Stimulated activated naive B cell treated with anti-CD40 and anti-IgM and Interleukin-4, amounts not matched to agents 10 μg/mL and 1 μg/mL and 100 μg/mL, for 72 hours (primary cell): ENCODE measurements at regions not wholly inside any gene's neighbourhood (a gene's known extent, or its start where the extent isn't known, plus 50 kb on each side); places are given as distances from the start of the nearest gene placed in this dataset.
A peak's percentile ranks its signal among the peaks of the same experiment; 100 is the strongest.
"Not testable (repeated sequence)": the region's sequence is repeated elsewhere in the genome, so short reads cannot be mapped to it uniquely, and the experiment has no call there.

ENCODE experiments used
- ATAC-seq, 2 donors: fragments of 150-1000 bp; cut with Tn5 transposase; replicated peaks; 2 replicates each; pipeline ENCODE4 v1.10.0; 2021; ENCODE audit warnings: moderate library complexity in 1 of 2
- DNase-seq: peaks from one replicate; pipeline ENCODE4 v3.0.0; 2021
- H3K27ac Mint-ChIP-seq: one replicate; pipeline ENCODE4 v1.8.0; 2022; ENCODE audit warnings: mild to moderate bottlenecking, mixed read lengths
- H3K27me3 Mint-ChIP-seq, 2 donors: one replicate each; pipeline ENCODE4 v1.8.0; 2022; ENCODE audit warnings: mixed read lengths in 2 of 2
- H3K36me3 Mint-ChIP-seq, 2 donors: one replicate each; pipeline ENCODE4 v1.8.0; 2022; ENCODE audit warnings: mixed read lengths in 2 of 2, mild to moderate bottlenecking in 1 of 2
- H3K4me1 Mint-ChIP-seq, 2 donors: one replicate each; pipeline ENCODE4 v1.8.0; 2022; ENCODE audit warnings: mixed read lengths in 2 of 2, mild to moderate bottlenecking in 1 of 2
- H3K4me3 Mint-ChIP-seq, 2 donors: one replicate each; pipeline ENCODE4 v1.8.0; 2022; ENCODE audit warnings: mild to moderate bottlenecking in 2 of 2, mixed read lengths in 2 of 2, moderate library complexity in 1 of 2
- H3K9me3 Mint-ChIP-seq, 2 donors: one replicate each; pipeline ENCODE4 v1.8.0; 2022; ENCODE audit warnings: mixed read lengths in 2 of 2, mild to moderate bottlenecking in 1 of 2

GRCh38 chr17:5745111-5745813, 161.0 kb upstream of the NLRP1 start:
- ATAC-seq (no peak), DNase-seq (no peak)
- Mint-ChIP-seq H3K27ac (no peak overlapping the region), H3K9me3 (no peaks in the 10 kb centered on the region), H3K4me3 (no peak overlapping the region), H3K27me3 (peaks cover 15 to 32% of the 10 kb centered on the region in 2 donors), H3K36me3 (no peaks in the 10 kb centered on the region), H3K4me1 (no peaks in the 10 kb centered on the region)

- Mint-ChIP-seq H3K4me1 (no peaks in the 10 kb centered on the region), H3K4me3 (no peak overlapping the region), H3K27me3 (peaks cover 16 to 32% of the 10 kb centered on the region in 2 donors), H3K36me3 (no peaks in the 10 kb centered on the region), H3K9me3 (no peaks in the 10 kb centered on the region), H3K27ac (no peak overlapping the region)
- no peak for ATAC-seq
- DNase-seq: no peak
Observed at GRCh38 chr17:5747276-5747675, 163.0 kb upstream of the NLRP1 start.

- peaks cover 18 to 26% of the 10 kb centered on the region in 2 donors for H3K27me3 Mint-ChIP-seq
- no peaks in the 10 kb centered on the region for H3K36me3 Mint-ChIP-seq
- no peak overlapping the region for H3K27ac Mint-ChIP-seq
- H3K9me3 Mint-ChIP-seq: no peaks in the 10 kb centered on the region
- ATAC-seq (no peak), DNase-seq (no peak)
- no peaks in the 10 kb centered on the region for H3K4me1 Mint-ChIP-seq
- no peak overlapping the region for H3K4me3 Mint-ChIP-seq
Observed at GRCh38 chr17:5747964-5748363, 163.7 kb upstream of the NLRP1 start.

- H3K9me3 Mint-ChIP-seq: no peaks in the 10 kb centered on the region
- ATAC-seq: no peak
- H3K4me1 Mint-ChIP-seq: no peaks in the 10 kb centered on the region
Observed at GRCh38 chr17:5753421-5753820, 169.1 kb upstream of the NLRP1 start.

DNA sequence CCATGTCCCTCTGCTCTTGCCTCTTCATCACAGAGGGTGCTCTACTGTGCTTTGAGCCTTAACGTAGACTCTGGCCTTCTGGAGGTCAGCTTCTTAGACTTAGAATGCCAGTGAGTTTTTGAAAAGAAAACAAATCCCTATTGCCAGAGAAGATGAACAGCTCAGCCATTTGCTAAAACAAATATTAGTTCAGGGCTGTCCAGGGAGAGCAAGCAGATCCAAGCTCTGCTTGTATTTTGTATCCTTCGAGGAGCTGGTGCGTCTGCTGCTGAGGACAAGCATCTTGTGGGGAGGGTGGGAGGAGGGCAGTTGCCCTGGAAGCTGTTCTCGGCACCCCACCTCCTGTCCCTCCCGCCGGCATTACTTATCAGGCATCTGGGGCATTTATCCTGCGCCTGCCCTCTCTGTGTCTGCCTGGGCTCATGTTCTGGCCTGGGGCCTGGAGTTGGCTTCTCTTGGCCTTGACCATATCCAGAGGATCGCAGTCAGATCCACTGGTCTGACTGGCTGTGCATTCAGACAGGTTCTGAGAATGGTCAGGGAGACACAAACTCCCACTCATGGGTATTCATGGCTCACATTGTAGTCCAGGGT, 173.1 kb upstream of the NLRP1 start:
- H3K4me1 Mint-ChIP-seq: no peaks in the 10 kb centered on the region
- no peak overlapping the region for H3K27ac Mint-ChIP-seq
- H3K27me3 Mint-ChIP-seq: peaks cover 22 to 34% of the 10 kb centered on the region in 2 donors
- no peak overlapping the region for H3K4me3 Mint-ChIP-seq
- DNase-seq: no peak
- H3K9me3 Mint-ChIP-seq: no peaks in the 10 kb centered on the region
- ATAC-seq: no peak
- H3K36me3 Mint-ChIP-seq: no peaks in the 10 kb centered on the region

More at GRCh38 chr17:5753421-5753820, 169.1 kb upstream of the NLRP1 start:
- Mint-ChIP-seq H3K27ac (no peak overlapping the region), H3K27me3 (peaks cover 26 to 31% of the 10 kb centered on the region in 2 donors), H3K4me3 (no peak overlapping the region), H3K36me3 (no peaks in the 10 kb centered on the region)
- DNase-seq: no peak

GRCh38 chr17:5758651-5759050, 174.3 kb upstream of the NLRP1 start:
- DNase-seq (no peak), ATAC-seq (peak; percentile 47 to 49)
- H3K4me1 Mint-ChIP-seq: no peaks in the 10 kb centered on the region
- peaks cover 26 to 32% of the 10 kb centered on the region in 2 donors for H3K27me3 Mint-ChIP-seq
- no peaks in the 10 kb centered on the region for H3K9me3 Mint-ChIP-seq
- H3K36me3 Mint-ChIP-seq: no peaks in the 10 kb centered on the region
- no peak overlapping the region for H3K4me3 Mint-ChIP-seq
- no peak overlapping the region for H3K27ac Mint-ChIP-seq

DNA sequence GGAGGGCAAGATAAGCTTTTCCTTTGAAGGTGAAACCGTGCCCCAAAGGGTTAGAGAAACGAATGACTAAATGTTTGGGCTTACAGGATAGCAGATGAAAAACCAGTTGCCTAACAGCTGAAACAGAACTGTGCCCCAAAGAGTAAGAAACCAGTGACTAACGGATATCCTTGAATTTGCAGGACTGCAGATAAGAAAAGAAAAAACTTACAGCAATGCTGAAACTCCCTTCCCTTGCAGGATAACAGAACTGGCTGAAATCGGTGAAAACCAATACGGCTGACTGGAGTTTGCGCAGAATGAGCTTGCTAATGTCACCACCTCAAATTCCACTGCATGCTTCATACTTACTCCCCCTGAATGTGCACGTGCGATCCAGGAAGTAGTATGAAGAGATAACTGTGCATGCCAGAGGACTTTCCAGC, 175.2 kb upstream of the NLRP1 start:
- no peaks in the 10 kb centered on the region for H3K36me3 Mint-ChIP-seq
- no peak overlapping the region for H3K27ac Mint-ChIP-seq
- no peak overlapping the region for H3K4me3 Mint-ChIP-seq
- ATAC-seq (no peak), DNase-seq (no peak)
- H3K27me3 Mint-ChIP-seq: peaks cover 24 to 28% of the 10 kb centered on the region in 2 donors
- H3K4me1 Mint-ChIP-seq: no peaks in the 10 kb centered on the region
- H3K9me3 Mint-ChIP-seq: no peaks in the 10 kb centered on the region

- DNase-seq (no peak), ATAC-seq (no peak)
- H3K27ac Mint-ChIP-seq: no peak overlapping the region
- peaks cover 21 to 26% of the 10 kb centered on the region in 2 donors for H3K27me3 Mint-ChIP-seq
- H3K4me1 Mint-ChIP-seq: no peaks in the 10 kb centered on the region
- H3K4me3 Mint-ChIP-seq: no peak overlapping the region
- no peaks in the 10 kb centered on the region for H3K36me3 Mint-ChIP-seq
- H3K9me3 Mint-ChIP-seq: no peaks in the 10 kb centered on the region
Observed at GRCh38 chr17:5762191-5762590, 177.9 kb upstream of the NLRP1 start.

- DNase-seq (no peak), ATAC-seq (no peak)
- no peaks in the 10 kb centered on the region for H3K36me3 Mint-ChIP-seq
- H3K4me3 Mint-ChIP-seq: no peak overlapping the region
- no peaks in the 10 kb centered on the region for H3K4me1 Mint-ChIP-seq
- H3K27me3 Mint-ChIP-seq: peaks cover 22 to 33% of the 10 kb centered on the region in 2 donors
- peaks cover 0 to 2% of the 10 kb centered on the region in 2 donors for H3K9me3 Mint-ChIP-seq
- no peak overlapping the region for H3K27ac Mint-ChIP-seq
Observed at GRCh38 chr17:5763595-5764306, 179.4 kb upstream of the NLRP1 start.

DNA sequence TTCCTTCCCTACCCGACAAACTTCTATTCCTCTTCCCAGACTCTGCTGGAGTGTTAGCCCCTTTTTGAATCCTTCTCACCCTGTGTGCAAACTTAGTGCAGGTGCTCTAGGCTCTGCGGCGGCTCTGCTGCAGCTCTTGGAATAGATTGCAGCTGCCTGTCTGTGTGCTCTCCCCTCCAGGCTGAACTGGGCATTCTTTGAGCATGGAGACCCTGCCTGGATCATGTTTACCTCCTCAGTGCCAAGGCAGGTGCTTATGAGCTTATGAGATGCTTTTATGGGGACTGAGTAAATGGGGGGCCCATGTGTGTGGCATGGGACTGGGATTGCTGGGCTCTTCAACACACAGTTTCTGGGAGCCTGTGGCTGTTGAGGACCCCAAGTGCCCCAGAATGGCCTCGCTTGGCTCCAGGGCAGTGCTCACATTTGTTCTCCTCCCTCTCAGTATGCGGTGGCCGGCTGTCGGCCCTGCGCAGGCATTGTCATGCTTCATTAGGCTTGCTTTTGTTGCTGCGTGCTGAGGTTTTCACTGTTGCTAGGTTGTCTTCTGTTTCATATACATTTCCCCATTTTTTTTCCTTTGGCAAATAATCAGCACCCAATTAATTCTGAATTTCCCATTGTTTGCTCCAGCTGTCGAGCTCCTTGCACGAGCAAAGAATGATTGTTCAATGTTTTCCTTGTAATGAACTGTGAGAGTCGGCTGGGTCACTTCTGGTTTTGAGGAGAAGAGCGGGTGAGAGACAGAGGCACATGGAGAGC, 185.5 kb upstream of the NLRP1 start:
- Mint-ChIP-seq H3K4me1 (no peaks in the 10 kb centered on the region), H3K27ac (no peak overlapping the region), H3K4me3 (no peak overlapping the region), H3K36me3 (no peaks in the 10 kb centered on the region), H3K9me3 (peaks cover 0 to 2% of the 10 kb centered on the region in 2 donors), H3K27me3 (peaks cover 15% of the 10 kb centered on the region in 2 donors)
- no peak for DNase-seq
- ATAC-seq: no peak

DNA sequence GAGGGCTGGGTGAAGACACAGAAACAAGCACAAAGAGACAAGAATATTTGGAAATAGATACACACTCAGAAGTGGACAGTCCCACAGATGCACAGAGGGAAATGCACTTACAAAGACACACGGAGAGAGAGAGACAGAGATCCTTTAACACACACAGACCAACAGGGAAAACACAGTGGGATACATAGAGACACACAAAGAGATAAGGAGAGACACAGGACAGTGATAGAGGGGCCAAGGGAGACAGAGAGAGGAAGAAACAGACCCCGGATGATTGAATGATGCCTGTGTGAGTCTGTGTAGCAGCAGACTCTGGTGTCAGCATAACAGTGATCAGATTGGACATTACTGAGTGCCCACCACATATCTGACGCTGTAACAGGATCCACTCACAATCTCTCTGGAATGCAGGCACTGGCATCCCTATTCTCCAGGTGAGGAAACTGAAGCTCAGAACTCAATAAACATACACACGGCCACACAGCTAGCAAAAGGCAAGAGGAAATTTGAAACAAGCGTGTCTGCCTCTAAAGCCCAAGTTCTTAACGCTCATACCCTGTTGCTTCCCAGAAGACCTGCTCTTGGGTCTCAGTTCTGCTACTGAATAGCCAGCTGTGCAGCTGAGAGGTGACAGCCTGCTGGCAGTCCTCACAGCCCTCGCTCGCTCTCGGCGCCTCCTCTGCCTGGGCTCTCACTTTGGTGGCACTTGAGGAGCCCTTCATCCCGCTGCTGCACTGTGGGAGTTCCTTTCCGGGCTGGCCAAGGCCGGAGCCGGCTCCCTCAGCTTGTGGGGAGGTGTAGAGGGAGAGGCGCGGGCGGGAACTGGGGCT, 186.3 kb upstream of the NLRP1 start:
- H3K9me3 Mint-ChIP-seq: peaks cover 0 to 4% of the 10 kb centered on the region in 2 donors
- H3K4me3 Mint-ChIP-seq: no peak overlapping the region
- no peaks in the 10 kb centered on the region for H3K36me3 Mint-ChIP-seq
- no peaks in the 10 kb centered on the region for H3K4me1 Mint-ChIP-seq
- H3K27me3 Mint-ChIP-seq: peaks cover 17 to 18% of the 10 kb centered on the region in 2 donors
- ATAC-seq (no peak), DNase-seq (no peak)
- no peak overlapping the region for H3K27ac Mint-ChIP-seq

DNA sequence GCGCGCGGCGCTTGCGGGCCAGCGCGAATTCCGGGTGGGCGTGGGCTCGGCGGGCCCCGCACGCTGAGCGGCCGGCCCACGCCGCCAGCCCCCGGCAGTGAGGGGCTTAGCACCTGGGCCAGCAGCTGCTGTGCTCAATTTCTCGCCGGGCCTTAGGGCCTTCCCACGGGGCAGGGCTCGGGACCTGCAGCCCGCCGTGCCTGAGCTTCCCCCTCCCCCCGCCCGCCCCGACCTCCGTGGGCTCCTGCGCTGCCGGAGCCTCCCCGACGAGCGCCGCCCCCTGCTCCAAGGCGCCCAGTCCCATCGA, 186.9 kb upstream of the NLRP1 start:
- peaks cover 18 to 19% of the 10 kb centered on the region in 2 donors for H3K27me3 Mint-ChIP-seq
- H3K4me1 Mint-ChIP-seq, DNase-seq, H3K36me3 Mint-ChIP-seq, H3K9me3 Mint-ChIP-seq, H3K27ac Mint-ChIP-seq, ATAC-seq, H3K4me3 Mint-ChIP-seq: not testable (repeated sequence)

DNA sequence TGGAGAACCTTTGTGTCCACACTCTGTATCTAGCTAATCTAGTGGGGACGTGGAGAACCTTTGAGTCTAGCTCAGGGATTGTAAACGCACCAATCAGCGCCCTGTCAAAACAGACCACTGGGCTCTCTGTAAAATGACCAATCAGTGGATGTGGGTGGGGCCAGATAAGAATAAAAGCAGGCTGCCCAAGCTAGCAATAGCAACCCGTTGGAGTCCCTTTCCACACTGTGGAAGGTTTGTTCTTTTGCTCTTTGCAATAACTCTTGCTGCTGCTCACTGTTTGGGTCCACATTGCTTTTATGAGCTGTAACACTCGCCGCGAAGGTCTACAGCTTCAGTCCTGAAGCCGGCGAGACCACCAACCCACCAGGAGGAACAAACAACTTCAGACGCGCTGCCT, 187.7 kb upstream of the NLRP1 start:
- not testable (repeated sequence) for H3K4me1 Mint-ChIP-seq, ATAC-seq, H3K36me3 Mint-ChIP-seq, H3K27ac Mint-ChIP-seq, DNase-seq, H3K4me3 Mint-ChIP-seq, H3K9me3 Mint-ChIP-seq
- H3K27me3 Mint-ChIP-seq: peaks cover 18 to 24% of the 10 kb centered on the region in 2 donors

GRCh38 chr17:5772720-5773119, 188.4 kb upstream of the NLRP1 start:
- Mint-ChIP-seq H3K9me3 (peaks cover 0 to 4% of the 10 kb centered on the region in 2 donors), H3K36me3 (no peaks in the 10 kb centered on the region), H3K4me1 (no peaks in the 10 kb centered on the region), H3K27me3 (peaks cover 16 to 25% of the 10 kb centered on the region in 2 donors), H3K27ac (no peak overlapping the region), H3K4me3 (no peak overlapping the region)
- ATAC-seq: no peak
- no peak for DNase-seq
